H9 (cell line): ENCODE measurements at regions not wholly inside any gene's neighbourhood (a gene's known extent, or its start where the extent isn't known, plus 50 kb on each side); places are given as distances from the start of the nearest gene placed in this dataset.

Experiments
- DNase-seq: peaks from one replicate; pipeline ENCODE4 v3.0.0-alpha.2; 2017
- H2AFZ ChIP-seq: one replicate; pipeline ENCODE4 v1.6.1; 2013; ENCODE audit warnings: mild to moderate bottlenecking, low read length, control low read depth, moderate library complexity
- H2AK5ac ChIP-seq: 2 replicates; pipeline ENCODE4 v1.6.1; 2013; ENCODE audit warnings: low read length, control low read depth, mixed read lengths; ENCODE audit not compliant: insufficient read length
- H2BK120ac ChIP-seq: one replicate; pipeline ENCODE4 v1.6.1; 2013; ENCODE audit warnings: low read depth, mild to moderate bottlenecking, low read length, control low read depth, inconsistent platforms; ENCODE audit not compliant: poor library complexity, severe bottlenecking
- H2BK12ac ChIP-seq: 2 replicates; pipeline ENCODE4 v1.6.1; 2013; ENCODE audit warnings: low read length, control low read depth, mixed read lengths, low read depth; ENCODE audit not compliant: insufficient read length
- H2BK15ac ChIP-seq: 2 replicates; pipeline ENCODE4 v1.6.1; 2013; ENCODE audit warnings: low read depth, low read length, control low read depth
- H2BK20ac ChIP-seq: one replicate; pipeline ENCODE4 v1.6.1; 2013; ENCODE audit warnings: low read depth, mild to moderate bottlenecking, low read length, control low read depth, inconsistent platforms; ENCODE audit not compliant: poor library complexity, severe bottlenecking
- H2BK5ac ChIP-seq: 2 replicates; pipeline ENCODE4 v1.6.1; 2013; ENCODE audit warnings: low read length, control low read depth, mixed read lengths; ENCODE audit not compliant: insufficient read length
- H3K14ac ChIP-seq: 2 replicates; pipeline ENCODE4 v1.6.1; 2013; ENCODE audit warnings: low read length, control low read depth; ENCODE audit not compliant: insufficient read depth
- H3K18ac ChIP-seq: 2 replicates; pipeline ENCODE4 v1.6.1; 2013; ENCODE audit warnings: low read depth, mild to moderate bottlenecking, mixed read lengths, low read length, control low read depth; ENCODE audit not compliant: insufficient read length
- H3K23ac ChIP-seq: 2 replicates; pipeline ENCODE4 v1.6.1; 2013; ENCODE audit warnings: low read length, control low read depth, mixed read lengths, low read depth; ENCODE audit not compliant: insufficient read length
- H3K23me2 ChIP-seq: 2 replicates; pipeline ENCODE4 v1.6.1; 2013; ENCODE audit warnings: low read depth, mild to moderate bottlenecking, mixed read lengths, low read length, control low read depth; ENCODE audit not compliant: insufficient read length, poor library complexity, severe bottlenecking
- H3K27ac ChIP-seq: 2 replicates; pipeline ENCODE4 v1.5.1; 2013; ENCODE audit warnings: low read length, control low read depth, mixed read lengths, low read depth; ENCODE audit not compliant: insufficient read length
- H3K27me3 ChIP-seq: 2 replicates; pipeline ENCODE4 v1.6.1; 2013; ENCODE audit warnings: low read length, control low read depth, inconsistent platforms; ENCODE audit not compliant: insufficient read depth
- H3K4ac ChIP-seq: 2 replicates; pipeline ENCODE4 v1.6.1; 2013; ENCODE audit warnings: low read depth, mild to moderate bottlenecking, control low read depth, inconsistent platforms, low read length, moderate library complexity
- H3K4me1 ChIP-seq: 2 replicates; pipeline ENCODE4 v1.6.1; 2013; ENCODE audit warnings: low read length, control low read depth, inconsistent platforms; ENCODE audit not compliant: insufficient read depth
- H3K4me2 ChIP-seq: 2 replicates; pipeline ENCODE4 v1.6.1; 2013; ENCODE audit warnings: low read length, control low read depth, mixed read lengths; ENCODE audit not compliant: insufficient read length, insufficient read depth
- H3K56ac ChIP-seq: 2 replicates; pipeline ENCODE4 v1.6.1; 2013; ENCODE audit warnings: low read depth, mild to moderate bottlenecking, mixed read lengths, low read length, control low read depth; ENCODE audit not compliant: insufficient read length
- H3K79me1 ChIP-seq: 2 replicates; pipeline ENCODE4 v1.6.1; 2013; ENCODE audit warnings: low read depth, mild to moderate bottlenecking, moderate library complexity, low read length, control low read depth, inconsistent platforms; ENCODE audit not compliant: insufficient read depth, poor library complexity, severe bottlenecking
- H3K79me2 ChIP-seq: 2 replicates; pipeline ENCODE4 v1.6.1; 2013; ENCODE audit warnings: low read length, control low read depth, inconsistent platforms; ENCODE audit not compliant: insufficient read depth
- H3K9ac ChIP-seq: 2 replicates; pipeline ENCODE4 v1.6.1; 2013; ENCODE audit warnings: low read length, control low read depth, mixed read lengths; ENCODE audit not compliant: insufficient read length; ENCODE audit errors: extremely low read depth
- H3K9me3 ChIP-seq: one replicate; pipeline ENCODE4 v1.6.1; 2013; ENCODE audit warnings: low read depth, low read length, inconsistent platforms; ENCODE audit not compliant: control insufficient read depth
- H3T11ph ChIP-seq: one replicate; pipeline ENCODE4 v1.6.1; 2013; ENCODE audit warnings: mild to moderate bottlenecking, low read length, control low read depth, inconsistent platforms
- H4K20me1 ChIP-seq: one replicate; pipeline ENCODE4 v1.6.1; 2013; ENCODE audit not compliant: control insufficient read depth, insufficient read length, insufficient read depth
- H4K5ac ChIP-seq: 2 replicates; pipeline ENCODE4 v1.6.1; 2013; ENCODE audit warnings: low read depth, mild to moderate bottlenecking, mixed read lengths, low read length, control low read depth; ENCODE audit not compliant: insufficient read length
- H4K8ac ChIP-seq: replicated peaks from 2 replicates; pipeline ENCODE4 v1.6.1; 2013; ENCODE audit warnings: low read length, control low read depth, mixed read lengths, low read depth; ENCODE audit not compliant: insufficient read length
- H4K91ac ChIP-seq: 2 replicates; pipeline ENCODE4 v1.6.1; 2013; ENCODE audit warnings: low read depth, mild to moderate bottlenecking, moderate library complexity, mixed read lengths, low read length, control low read depth; ENCODE audit not compliant: insufficient read length
- H3K27ac Mint-ChIP-seq, 3 experiments: 2 replicates in 2 of 3; 3 replicates in 1 of 3; pipeline ENCODE4 v1.8.0; 2020 to 2021; ENCODE audit warnings: mixed read lengths in 3 of 3, mild to moderate bottlenecking in 1 of 3, moderate library complexity in 1 of 3
- H3K27me3 Mint-ChIP-seq: 2 replicates; pipeline ENCODE4 v1.8.0; 2021; ENCODE audit warnings: low read depth, mild to moderate bottlenecking, moderate library complexity, mixed read lengths
- H3K36me3 Mint-ChIP-seq, 3 experiments: 2 replicates in 2 of 3; 3 replicates in 1 of 3; pipeline ENCODE4 v1.8.0; 2020 to 2021; ENCODE audit warnings: low read depth in 3 of 3, mixed read lengths in 3 of 3; ENCODE audit not compliant: insufficient read depth in 1 of 3
- H3K4me1 Mint-ChIP-seq, 2 experiments: 2 replicates each; pipeline ENCODE4 v1.8.0; 2020; ENCODE audit warnings: mixed read lengths in 2 of 2
- H3K4me3 Mint-ChIP-seq, 2 experiments: 2 replicates in 1 of 2; 3 replicates in 1 of 2; pipeline ENCODE4 v1.8.0; 2020 to 2021; ENCODE audit warnings: mild to moderate bottlenecking in 2 of 2, mixed read lengths in 2 of 2, moderate library complexity in 1 of 2
- H3K9me3 Mint-ChIP-seq, 2 experiments: 2 replicates in 1 of 2; 3 replicates in 1 of 2; pipeline ENCODE4 v1.8.0; 2020; ENCODE audit warnings: mild to moderate bottlenecking in 2 of 2, mixed read lengths in 2 of 2, moderate library complexity in 1 of 2
- WGBS: extraction: QIAGEN DNeasy Blood & Tissue Kit; methylation state at CpG from one replicate; pipeline ENCODE4 v1.1.7; 2013; ENCODE audit warnings: missing lambda C conversion rate, low lambda C conversion rate, mixed read lengths; ENCODE audit not compliant: insufficient read length; ENCODE audit errors: extremely low coverage; 5-methylcytosine and 5-hydroxymethylcytosine counted together
- TF ChIP-seq, protein P1 (sequence below): fragments of 200-600 bp; sonication (generic); conservative IDR thresholded peaks from 3 replicates; pipeline ENCODE4 v1.8.0; 2021; ENCODE audit warnings: antibody characterized with exemption, mild to moderate bottlenecking

DNA sequence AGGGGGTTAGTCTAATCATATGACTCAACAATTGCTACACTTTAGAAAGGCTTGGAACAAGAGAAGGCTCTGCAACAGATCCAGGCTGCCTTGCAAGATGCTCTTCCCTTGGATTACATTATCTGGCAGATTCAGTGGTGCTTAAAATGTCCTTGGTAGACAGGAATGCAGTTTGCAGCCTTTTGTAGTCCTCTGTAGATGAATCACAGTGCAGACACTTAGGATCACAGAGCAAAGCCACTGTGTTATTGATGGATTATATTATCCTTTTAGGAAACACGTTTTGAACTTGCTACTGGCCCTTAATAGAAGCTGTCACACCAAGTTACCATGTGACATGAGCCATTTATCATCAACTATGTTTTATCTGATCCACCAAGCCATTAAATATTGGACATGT is 152.2 kb downstream of the CBLN2 start:
- Mint-ChIP-seq H3K9me3 (no peaks in the 10 kb centered on the region; a peak in 2 of 5 replicates), H3K4me3 (no peak overlapping the region), H3K36me3 (no peaks in the 10 kb centered on the region), H3K27ac (no peak overlapping the region), H3K27me3 (peaks cover 12% of the 10 kb centered on the region), H3K4me1 (0 out of 4 replicates have a peak, but pooled peaks cover 0 to 5% of the 10 kb centered on the region in 2 experiments)
- no peak overlapping the region for H3K27ac ChIP-seq
- H3K27me3 ChIP-seq, result no peaks in the 10 kb centered on the region
- no peak overlapping the region for H3K4ac ChIP-seq
- H4K91ac ChIP-seq, result no peak overlapping the region
- no peak overlapping the region for H4K8ac ChIP-seq
- H2BK120ac ChIP-seq, result no peak overlapping the region
- no peak overlapping the region for H3K18ac ChIP-seq
- no peak overlapping the region for H3K4me2 ChIP-seq
- H3K23ac ChIP-seq, result no peak overlapping the region
- H3K79me1 ChIP-seq, result no peaks in the 10 kb centered on the region
- H2BK12ac ChIP-seq, result no peak overlapping the region
- no peaks in the 10 kb centered on the region for H3K4me1 ChIP-seq
- no peaks in the 10 kb centered on the region for H3K23me2 ChIP-seq
- H3K79me2 ChIP-seq, result no peaks in the 10 kb centered on the region
- no peaks in the 10 kb centered on the region for H3K9me3 ChIP-seq
- no peak for DNase-seq
- H3K14ac ChIP-seq, result no peak overlapping the region
- H3T11ph ChIP-seq, result no peak overlapping the region
- WGBS, result no CpG with 5 or more reads among the region's 1 CpG
- H3K9ac ChIP-seq, result no peak overlapping the region
- H3K56ac ChIP-seq, result no peak overlapping the region
- H2BK20ac ChIP-seq, result no peak overlapping the region
- no peak overlapping the region for H2AFZ ChIP-seq
- no peak overlapping the region for H2AK5ac ChIP-seq
- H4K20me1 ChIP-seq, result no peaks in the 10 kb centered on the region
- no peak overlapping the region for H2BK15ac ChIP-seq
- TF ChIP-seq, protein P1, sequence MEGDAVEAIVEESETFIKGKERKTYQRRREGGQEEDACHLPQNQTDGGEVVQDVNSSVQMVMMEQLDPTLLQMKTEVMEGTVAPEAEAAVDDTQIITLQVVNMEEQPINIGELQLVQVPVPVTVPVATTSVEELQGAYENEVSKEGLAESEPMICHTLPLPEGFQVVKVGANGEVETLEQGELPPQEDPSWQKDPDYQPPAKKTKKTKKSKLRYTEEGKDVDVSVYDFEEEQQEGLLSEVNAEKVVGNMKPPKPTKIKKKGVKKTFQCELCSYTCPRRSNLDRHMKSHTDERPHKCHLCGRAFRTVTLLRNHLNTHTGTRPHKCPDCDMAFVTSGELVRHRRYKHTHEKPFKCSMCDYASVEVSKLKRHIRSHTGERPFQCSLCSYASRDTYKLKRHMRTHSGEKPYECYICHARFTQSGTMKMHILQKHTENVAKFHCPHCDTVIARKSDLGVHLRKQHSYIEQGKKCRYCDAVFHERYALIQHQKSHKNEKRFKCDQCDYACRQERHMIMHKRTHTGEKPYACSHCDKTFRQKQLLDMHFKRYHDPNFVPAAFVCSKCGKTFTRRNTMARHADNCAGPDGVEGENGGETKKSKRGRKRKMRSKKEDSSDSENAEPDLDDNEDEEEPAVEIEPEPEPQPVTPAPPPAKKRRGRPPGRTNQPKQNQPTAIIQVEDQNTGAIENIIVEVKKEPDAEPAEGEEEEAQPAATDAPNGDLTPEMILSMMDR, result no peak
- no peak overlapping the region for H2BK5ac ChIP-seq
- H4K5ac ChIP-seq, result no peak overlapping the region
